ENCODE measurements at regions not wholly inside any gene's neighbourhood (a gene's known extent, or its start where the extent isn't known, plus 50 kb on each side); places are given as distances from the start of the nearest gene placed in this dataset.

GRCh38 chrX:10949541-10949940, 161.6 kb upstream of the HCCS start:
- H3K27ac ChIP-seq = no peak overlapping the region
- no peak for TF ChIP-seq CTCF (conservative IDR thresholded peaks at IDR 0.05)

GRCh38 chrX:10952619-10953018, 158.5 kb upstream of the HCCS start:
- H3K27ac ChIP-seq = no peak overlapping the region
- TF ChIP-seq CTCF (conservative IDR thresholded peaks at IDR 0.05) = no peak

DNA sequence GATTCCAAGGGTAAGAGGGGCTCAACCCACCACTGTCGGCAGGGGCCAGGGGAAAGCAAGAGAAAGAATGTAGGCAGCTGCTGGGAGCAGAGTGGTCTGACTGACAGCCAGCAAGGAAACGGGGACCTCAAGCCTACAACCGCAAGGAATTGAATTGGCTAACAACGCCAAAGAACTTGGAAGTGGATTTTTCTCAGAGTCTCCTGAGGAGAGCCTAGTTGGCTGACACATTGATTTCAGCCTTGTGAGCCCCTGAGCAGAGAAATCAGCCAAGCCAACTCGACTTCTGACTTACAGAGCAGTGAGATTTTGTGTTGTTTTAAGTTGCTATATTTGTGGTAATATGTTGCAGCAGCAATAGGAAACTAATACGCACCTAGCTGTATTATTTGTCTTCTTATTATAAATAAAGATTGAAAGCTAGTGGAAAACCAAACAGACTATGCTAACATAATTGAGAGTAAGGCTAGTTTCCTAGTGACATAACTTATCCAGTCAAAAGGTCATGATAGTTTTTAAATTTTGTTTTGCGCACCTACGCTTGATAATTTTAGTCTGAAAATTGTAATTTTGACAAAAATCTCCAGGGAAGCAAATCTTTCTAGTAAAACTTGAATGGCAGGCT, 145.8 kb upstream of the HCCS start:
- TF ChIP-seq CTCF (conservative IDR thresholded peaks at IDR 0.05) = no peak
- H3K27ac ChIP-seq = no peak overlapping the region

GRCh38 chrX:10966057-10966456, 145.1 kb upstream of the HCCS start:
- TF ChIP-seq CTCF (conservative IDR thresholded peaks at IDR 0.05) = no peak
- H3K27ac ChIP-seq = no peak overlapping the region

DNA sequence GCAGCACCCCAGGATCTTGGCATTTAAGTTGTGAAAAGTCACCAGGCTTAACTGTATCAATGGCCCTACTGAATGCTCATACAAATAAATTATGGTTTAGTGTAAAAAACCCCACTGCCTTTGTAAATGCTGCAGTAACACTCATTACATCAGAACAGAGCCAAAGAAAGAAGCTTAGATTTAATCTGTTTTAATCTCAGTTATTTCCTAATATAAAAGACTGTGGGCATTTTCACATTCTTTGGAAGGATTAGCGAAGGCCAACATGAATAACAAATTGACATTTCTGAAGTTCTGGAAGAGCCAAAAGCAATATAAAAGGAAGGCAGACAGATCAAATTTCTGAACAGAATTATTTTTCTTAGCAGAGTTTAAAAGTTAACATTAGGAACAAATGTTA, 140.0 kb upstream of the HCCS start:
- H3K27ac ChIP-seq = no peak overlapping the region
- no peak for TF ChIP-seq CTCF (conservative IDR thresholded peaks at IDR 0.05)

DNA sequence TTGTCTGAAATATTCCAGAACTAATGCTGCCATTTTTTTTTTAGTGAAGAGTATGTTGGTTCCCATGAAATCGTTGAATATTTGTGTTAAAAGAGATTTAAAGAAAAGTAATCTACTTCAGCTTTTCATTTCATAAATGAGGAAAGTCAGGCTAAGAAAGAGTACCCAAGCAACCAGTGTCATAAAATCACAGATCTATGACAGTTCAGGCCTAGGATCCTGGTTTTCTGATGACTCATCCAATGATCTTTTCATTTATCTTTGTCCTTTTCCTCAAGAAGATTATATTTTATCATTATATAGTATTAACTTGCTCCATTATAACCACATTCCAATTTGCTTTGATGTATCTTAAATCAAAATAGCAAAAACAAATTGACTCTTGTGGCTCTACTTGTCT, 139.4 kb upstream of the HCCS start:
- TF ChIP-seq CTCF (conservative IDR thresholded peaks at IDR 0.05) = no peak
- no peak overlapping the region for H3K27ac ChIP-seq

- H3K27ac ChIP-seq = no peak overlapping the region
- no peak for TF ChIP-seq CTCF (conservative IDR thresholded peaks at IDR 0.05)
Observed at GRCh38 chrX:10972706-10973105, 138.4 kb upstream of the HCCS start.
